HG03354 (cell line): ENCODE measurements at regions not wholly inside any gene's neighbourhood (a gene's known extent, or its start where the extent isn't known, plus 50 kb on each side); places are given as distances from the start of the nearest gene placed in this dataset.
A peak's percentile ranks its signal among the peaks of the same experiment; 100 is the strongest.

Source experiments
- ATAC-seq: cut with Tn5 transposase; IDR thresholded peaks from one replicate; pipeline ENCODE4 v1.9.1; 2021; ENCODE audit warnings: mild to moderate bottlenecking; ENCODE audit not compliant: unreplicated experiment, poor library complexity, severe bottlenecking

- ATAC-seq: no peak
These were observed 151.1 kb downstream of the TLR5 start for GRCh38 chr1:222991908-222992307.

GRCh38 chr1:222994511-222995235 is 148.4 kb downstream of the TLR5 start:
- ATAC-seq: no peak

GRCh38 chr1:222995236-222995580 is 147.8 kb downstream of the TLR5 start:
- no peak for ATAC-seq

- ATAC-seq: peak; percentile 76
These were observed 147.3 kb downstream of the TLR5 start for GRCh38 chr1:222995620-222996309.

- ATAC-seq: peak; percentile 26
These were observed 146.6 kb downstream of the TLR5 start for GRCh38 chr1:222996310-222996975.

GRCh38 chr1:223000632-223001031 is 142.4 kb downstream of the TLR5 start:
- no peak for ATAC-seq

GRCh38 chr1:223001653-223002634 is 141.1 kb downstream of the TLR5 start:
- ATAC-seq: no peak

GRCh38 chr1:223003549-223003948 is 139.5 kb downstream of the TLR5 start:
- ATAC-seq: no peak

- no peak for ATAC-seq
These were observed 136.7 kb downstream of the TLR5 start for GRCh38 chr1:223006371-223006770.

GRCh38 chr1:223006917-223007648 is 136.0 kb downstream of the TLR5 start:
- ATAC-seq: no peak

GRCh38 chr1:223007935-223008334 is 135.1 kb downstream of the TLR5 start:
- ATAC-seq: no peak

GRCh38 chr1:223008808-223009207 is 134.2 kb downstream of the TLR5 start:
- ATAC-seq: no peak

GRCh38 chr1:223009406-223009805 is 133.6 kb downstream of the TLR5 start:
- ATAC-seq: no peak

- no peak for ATAC-seq
These were observed 132.2 kb downstream of the TLR5 start for GRCh38 chr1:223010582-223011504.

GRCh38 chr1:223011505-223011856 is 131.6 kb downstream of the TLR5 start:
- no peak for ATAC-seq

GRCh38 chr1:223012176-223012788 is 130.8 kb downstream of the TLR5 start:
- ATAC-seq: no peak

GRCh38 chr1:223012938-223013337 is 130.1 kb downstream of the TLR5 start:
- ATAC-seq: no peak
